ENCODE measurements at regions not wholly inside any gene's neighbourhood (a gene's known extent, or its start where the extent isn't known, plus 50 kb on each side); places are given as distances from the start of the nearest gene placed in this dataset.

DNA sequence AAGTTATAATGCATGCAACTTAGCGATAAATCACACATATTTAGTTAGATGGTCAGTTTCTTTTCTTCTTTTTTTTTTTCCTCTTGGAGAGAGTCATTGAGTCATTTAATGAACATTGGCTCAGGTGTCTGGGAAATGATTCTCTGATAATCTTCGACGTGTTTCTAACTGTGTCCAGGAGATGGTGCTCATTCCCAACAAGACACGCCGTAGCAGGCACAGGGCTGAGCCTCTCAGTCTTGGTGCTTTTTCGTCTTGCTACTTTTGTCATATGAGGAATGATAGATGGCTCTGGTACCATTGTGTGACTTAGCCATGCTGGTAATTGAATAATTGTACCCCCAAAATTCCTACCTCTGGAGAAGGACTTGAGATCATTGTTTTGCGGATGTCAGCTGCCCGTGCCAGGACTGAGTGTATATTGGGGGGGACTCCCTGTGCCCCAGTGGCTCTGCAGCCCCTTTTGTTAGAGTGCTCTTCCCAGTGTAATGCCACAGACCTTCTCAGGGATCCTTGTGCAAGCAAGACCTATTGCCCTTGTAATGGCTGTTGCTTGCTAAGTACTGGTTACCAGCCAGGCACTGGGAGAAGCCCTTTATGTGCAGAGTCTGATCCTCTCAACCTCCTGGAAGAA lies 107.6 kb upstream of the CYRIA start (continued):
- no peak for TF ChIP-seq SIN3A (IDR thresholded peaks at IDR 0.05; ENCODE audit: borderline replicate concordance, low read depth, low read length)
- TF ChIP-seq GABPA (IDR thresholded peaks at IDR 0.05; ENCODE audit: low read depth), result no peak
- no peak for TF ChIP-seq FOXJ3 (CRISPR knock-in tag; IDR thresholded peaks at IDR 0.05)
- TF ChIP-seq, protein P1, sequence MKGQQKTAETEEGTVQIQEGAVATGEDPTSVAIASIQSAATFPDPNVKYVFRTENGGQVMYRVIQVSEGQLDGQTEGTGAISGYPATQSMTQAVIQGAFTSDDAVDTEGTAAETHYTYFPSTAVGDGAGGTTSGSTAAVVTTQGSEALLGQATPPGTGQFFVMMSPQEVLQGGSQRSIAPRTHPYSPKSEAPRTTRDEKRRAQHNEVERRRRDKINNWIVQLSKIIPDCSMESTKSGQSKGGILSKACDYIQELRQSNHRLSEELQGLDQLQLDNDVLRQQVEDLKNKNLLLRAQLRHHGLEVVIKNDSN (IDR thresholded peaks at IDR 0.05; ENCODE audit: borderline replicate concordance, low read depth), result no peak
- TF ChIP-seq, protein P2, sequence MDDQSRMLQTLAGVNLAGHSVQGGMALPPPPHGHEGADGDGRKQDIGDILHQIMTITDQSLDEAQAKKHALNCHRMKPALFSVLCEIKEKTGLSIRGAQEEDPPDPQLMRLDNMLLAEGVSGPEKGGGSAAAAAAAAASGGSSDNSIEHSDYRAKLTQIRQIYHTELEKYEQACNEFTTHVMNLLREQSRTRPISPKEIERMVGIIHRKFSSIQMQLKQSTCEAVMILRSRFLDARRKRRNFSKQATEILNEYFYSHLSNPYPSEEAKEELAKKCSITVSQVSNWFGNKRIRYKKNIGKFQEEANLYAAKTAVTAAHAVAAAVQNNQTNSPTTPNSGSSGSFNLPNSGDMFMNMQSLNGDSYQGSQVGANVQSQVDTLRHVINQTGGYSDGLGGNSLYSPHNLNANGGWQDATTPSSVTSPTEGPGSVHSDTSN (IDR thresholded peaks at IDR 0.05), result no peak
- TF ChIP-seq, protein P3, sequence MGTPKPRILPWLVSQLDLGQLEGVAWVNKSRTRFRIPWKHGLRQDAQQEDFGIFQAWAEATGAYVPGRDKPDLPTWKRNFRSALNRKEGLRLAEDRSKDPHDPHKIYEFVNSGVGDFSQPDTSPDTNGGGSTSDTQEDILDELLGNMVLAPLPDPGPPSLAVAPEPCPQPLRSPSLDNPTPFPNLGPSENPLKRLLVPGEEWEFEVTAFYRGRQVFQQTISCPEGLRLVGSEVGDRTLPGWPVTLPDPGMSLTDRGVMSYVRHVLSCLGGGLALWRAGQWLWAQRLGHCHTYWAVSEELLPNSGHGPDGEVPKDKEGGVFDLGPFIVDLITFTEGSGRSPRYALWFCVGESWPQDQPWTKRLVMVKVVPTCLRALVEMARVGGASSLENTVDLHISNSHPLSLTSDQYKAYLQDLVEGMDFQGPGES (IDR thresholded peaks at IDR 0.05; ENCODE audit: low read depth, low read length), result no peak
- TF ChIP-seq FOXM1 (IDR thresholded peaks at IDR 0.05; ENCODE audit: low read depth), result no peak
- TF ChIP-seq RCOR1 (IDR thresholded peaks at IDR 0.05; ENCODE audit: low read length), result no peak
- TF ChIP-seq NRF1 (IDR thresholded peaks at IDR 0.05; ENCODE audit: low read depth, low read length), result no peak

DNA sequence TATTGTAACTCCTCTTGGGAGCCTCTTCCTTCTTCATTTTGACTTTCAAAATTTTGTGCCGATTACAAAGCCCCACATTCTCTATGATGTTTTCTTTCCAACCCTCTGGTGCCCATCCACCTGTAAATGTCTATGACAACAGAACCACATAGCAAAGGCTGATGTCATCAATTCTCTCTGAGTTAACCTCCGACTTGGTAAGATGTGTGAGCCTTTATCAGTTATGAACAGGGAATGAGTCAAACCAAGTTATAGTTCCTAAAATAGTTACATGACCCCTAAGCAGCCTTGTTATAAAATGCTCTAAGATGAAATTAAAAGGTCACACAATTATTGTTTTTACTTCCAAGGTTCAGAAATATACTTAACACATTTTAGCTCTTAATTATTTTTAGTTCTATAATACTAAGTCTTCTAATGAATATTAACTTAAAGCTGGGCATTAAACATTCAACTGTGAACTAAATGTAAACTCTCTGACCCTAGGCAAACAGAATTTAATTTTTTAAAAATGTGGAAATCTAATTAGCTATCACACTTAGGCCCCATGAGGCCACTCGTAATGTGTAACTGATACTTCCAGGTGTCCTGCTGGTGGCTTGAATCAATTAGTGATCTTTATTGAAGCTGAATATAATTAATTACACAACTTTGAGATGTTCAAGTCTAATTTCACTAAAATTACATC lies 102.3 kb upstream of the CYRIA start:
- Histone ChIP-seq H3K36me3 (replicated peaks in 1 of 2; ENCODE audit: control insufficient read depth in 1 of 2, insufficient read depth in 2 of 2, low read length in 1 of 2) (no peaks in the 10 kb centered on the region), H3K79me2 (ENCODE audit: insufficient read depth) (no peaks in the 10 kb centered on the region), H3K4me1 (ENCODE audit: control insufficient read depth in 1 of 2, insufficient read depth in 2 of 2, low read depth in 1 of 2, low read length in 1 of 2) (no peaks in the 10 kb centered on the region; a peak in 1 of 4 replicates), H3K9me3 (no peaks in the 10 kb centered on the region), H3F3A (replicated peaks; ENCODE audit: insufficient read depth) (no peaks in the 10 kb centered on the region), H2AFZ (ENCODE audit: low read depth) (no peak overlapping the region), H3K27me3 (ENCODE audit: insufficient read depth) (no peaks in the 10 kb centered on the region), H3K9me2 (no peaks in the 10 kb centered on the region), H3K27ac (ENCODE audit: low read depth in 2 of 2, low read length in 1 of 2) (no peak overlapping the region), H3K4me3 (ENCODE audit: low read depth in 2 of 2, low read length in 1 of 2) (no peak overlapping the region), H4K20me1 (ENCODE audit: insufficient read depth) (no peaks in the 10 kb centered on the region), H3K9ac (no peak overlapping the region), H3K4me2 (no peak overlapping the region)
- ChIA-PET POLR2A (no interaction called here), CTCF (interaction anchor here (0.7 to 11.0 kb wide), 8 partner anchors 11 to 904 kb away, joined by 3 to 311 read pairs (median 8); no protein-coding TSS in a partner anchor)
- TF ChIP-seq CHD2 (IDR thresholded peaks at IDR 0.05; ENCODE audit: low read length, partially characterized antibody) (no peak), TAF1 (IDR thresholded peaks at IDR 0.05; ENCODE audit: borderline replicate concordance, low read depth, low read length) (no peak), EP300 (IDR thresholded peaks at IDR 0.05; ENCODE audit: borderline replicate concordance in 1 of 2, low read depth in 1 of 2, low read length in 1 of 2) (no peak), FOSL2 (IDR thresholded peaks at IDR 0.05; ENCODE audit: borderline replicate concordance, low read depth) (no peak), POLR2AphosphoS5 (IDR thresholded peaks at IDR 0.05; ENCODE audit: low read depth, low read length) (no peak), SMC3 (IDR thresholded peaks at IDR 0.05; ENCODE audit: low read depth, low read length) (no peak), TCF12 (IDR thresholded peaks at IDR 0.05) (no peak), RCOR1 (IDR thresholded peaks at IDR 0.05; ENCODE audit: low read length) (no peak)
- TF ChIP-seq, protein P4, sequence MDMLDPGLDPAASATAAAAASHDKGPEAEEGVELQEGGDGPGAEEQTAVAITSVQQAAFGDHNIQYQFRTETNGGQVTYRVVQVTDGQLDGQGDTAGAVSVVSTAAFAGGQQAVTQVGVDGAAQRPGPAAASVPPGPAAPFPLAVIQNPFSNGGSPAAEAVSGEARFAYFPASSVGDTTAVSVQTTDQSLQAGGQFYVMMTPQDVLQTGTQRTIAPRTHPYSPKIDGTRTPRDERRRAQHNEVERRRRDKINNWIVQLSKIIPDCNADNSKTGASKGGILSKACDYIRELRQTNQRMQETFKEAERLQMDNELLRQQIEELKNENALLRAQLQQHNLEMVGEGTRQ (IDR thresholded peaks at IDR 0.05; ENCODE audit: borderline replicate concordance, low read depth, low read length), result no peak
- TF ChIP-seq, protein P2 (IDR thresholded peaks at IDR 0.05), result no peak
- no peak for DNase-seq
- 32% methylated on average over 3 of the region's 3 CpGs for WGBS (ENCODE audit: low lambda C conversion rate)
